22Rv1 (cell line): ENCODE measurements at regions not wholly inside any gene's neighbourhood (a gene's known extent, or its start where the extent isn't known, plus 50 kb on each side); places are given as distances from the start of the nearest gene placed in this dataset.
"Not testable (repeated sequence)": the region's sequence is repeated elsewhere in the genome, so short reads cannot be mapped to it uniquely, and the experiment has no call there.

Experiments
- ZFX ChIP-seq: fragments of 450-650 bp; IDR thresholded peaks from 2 replicates; pipeline ENCODE4 v1.6.1; 2017; ENCODE audit warnings: antibody characterized with exemption, borderline replicate concordance
- TF ChIP-seq, protein P1 (sequence below): fragments of 450-650 bp; IDR thresholded peaks from 2 replicates; pipeline ENCODE4 v1.5.1; 2017; ENCODE audit warnings: mild to moderate bottlenecking

DNA sequence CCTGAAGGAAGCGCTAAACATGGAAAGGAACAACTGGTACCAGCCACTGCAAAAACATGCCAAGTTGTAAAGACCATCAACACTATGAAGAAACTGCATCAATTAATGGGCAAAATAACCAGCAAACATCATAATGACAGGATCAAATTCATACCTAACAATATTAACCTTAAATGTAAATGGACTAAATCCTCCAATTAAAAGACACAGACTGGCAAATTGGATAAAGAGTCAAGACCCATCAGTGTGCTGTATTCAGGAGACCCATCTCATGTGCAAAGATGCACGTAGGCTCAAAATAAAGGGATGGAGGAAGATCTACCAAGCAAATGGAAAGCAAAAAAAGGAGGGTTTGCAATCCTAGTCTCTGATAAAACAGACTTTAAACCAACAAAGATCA, 111.3 kb upstream of the PIK3R1 start:
- TF ChIP-seq, protein P1, sequence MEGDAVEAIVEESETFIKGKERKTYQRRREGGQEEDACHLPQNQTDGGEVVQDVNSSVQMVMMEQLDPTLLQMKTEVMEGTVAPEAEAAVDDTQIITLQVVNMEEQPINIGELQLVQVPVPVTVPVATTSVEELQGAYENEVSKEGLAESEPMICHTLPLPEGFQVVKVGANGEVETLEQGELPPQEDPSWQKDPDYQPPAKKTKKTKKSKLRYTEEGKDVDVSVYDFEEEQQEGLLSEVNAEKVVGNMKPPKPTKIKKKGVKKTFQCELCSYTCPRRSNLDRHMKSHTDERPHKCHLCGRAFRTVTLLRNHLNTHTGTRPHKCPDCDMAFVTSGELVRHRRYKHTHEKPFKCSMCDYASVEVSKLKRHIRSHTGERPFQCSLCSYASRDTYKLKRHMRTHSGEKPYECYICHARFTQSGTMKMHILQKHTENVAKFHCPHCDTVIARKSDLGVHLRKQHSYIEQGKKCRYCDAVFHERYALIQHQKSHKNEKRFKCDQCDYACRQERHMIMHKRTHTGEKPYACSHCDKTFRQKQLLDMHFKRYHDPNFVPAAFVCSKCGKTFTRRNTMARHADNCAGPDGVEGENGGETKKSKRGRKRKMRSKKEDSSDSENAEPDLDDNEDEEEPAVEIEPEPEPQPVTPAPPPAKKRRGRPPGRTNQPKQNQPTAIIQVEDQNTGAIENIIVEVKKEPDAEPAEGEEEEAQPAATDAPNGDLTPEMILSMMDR, result not testable (repeated sequence)
- not testable (repeated sequence) for TF ChIP-seq ZFX
